Brain microvascular endothelial cell (primary cell): ENCODE measurements at regions not wholly inside any gene's neighbourhood (a gene's known extent, or its start where the extent isn't known, plus 50 kb on each side); places are given as distances from the start of the nearest gene placed in this dataset.

Source experiments
- DNase-seq: peaks from one replicate; pipeline ENCODE4 v3.0.0-alpha.2; 2020
- H3K27ac ChIP-seq: fragments of 250-450 bp; sonication (Bioruptor Pico); 2 replicates; pipeline ENCODE4 v1.5.1; 2020; ENCODE audit warnings: mild to moderate bottlenecking, moderate library complexity
- H3K27me3 ChIP-seq: fragments of 250-450 bp; sonication (Bioruptor Pico); replicated peaks from 2 replicates; pipeline ENCODE4 v1.5.1; 2020; ENCODE audit warnings: mild to moderate bottlenecking
- H3K36me3 ChIP-seq: fragments of 250-450 bp; sonication (Bioruptor Pico); replicated peaks from 2 replicates; pipeline ENCODE4 v1.5.1; 2020; ENCODE audit warnings: mild to moderate bottlenecking
- H3K4me3 ChIP-seq: 2 replicates; pipeline ENCODE4 v1.5.1; 2011; ENCODE audit warnings: low read depth, mild to moderate bottlenecking, control low read depth, low read length, moderate library complexity
- in situ Hi-C: cut with HindIII; loops from 2 replicates; pipeline ENCODE4 v1.10.0; 2017; ENCODE audit warnings: low sequenced_read_pairs, low pct_ligation_motif_present
- TF ChIP-seq, protein P1 (sequence below): IDR thresholded peaks from 2 replicates; pipeline ENCODE4 v1.5.1; 2011; ENCODE audit warnings: low read depth, mild to moderate bottlenecking, moderate library complexity, low read length, control low read depth, inconsistent platforms; ENCODE audit errors: missing control alignments

DNA sequence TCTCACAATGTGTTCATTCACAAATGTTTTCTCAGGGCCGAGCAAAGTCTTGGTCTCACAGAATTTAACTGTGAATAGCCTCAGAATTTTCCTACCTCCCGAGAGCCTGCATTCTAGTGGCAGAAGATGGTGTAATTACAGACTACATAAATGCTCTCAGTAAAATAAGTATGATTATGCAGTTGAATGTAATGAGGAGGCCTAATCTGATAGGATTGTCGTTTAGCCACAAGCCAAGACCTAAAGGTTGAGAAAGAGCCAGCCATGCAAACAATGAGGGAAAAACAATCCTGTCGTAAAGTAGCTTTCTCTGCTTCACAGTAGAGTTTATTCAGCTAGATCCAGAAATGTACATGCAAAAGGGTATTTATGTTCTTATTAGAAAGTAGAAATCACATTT, 607.8 kb upstream of the B3GALT2 start:
- TF ChIP-seq, protein P1, sequence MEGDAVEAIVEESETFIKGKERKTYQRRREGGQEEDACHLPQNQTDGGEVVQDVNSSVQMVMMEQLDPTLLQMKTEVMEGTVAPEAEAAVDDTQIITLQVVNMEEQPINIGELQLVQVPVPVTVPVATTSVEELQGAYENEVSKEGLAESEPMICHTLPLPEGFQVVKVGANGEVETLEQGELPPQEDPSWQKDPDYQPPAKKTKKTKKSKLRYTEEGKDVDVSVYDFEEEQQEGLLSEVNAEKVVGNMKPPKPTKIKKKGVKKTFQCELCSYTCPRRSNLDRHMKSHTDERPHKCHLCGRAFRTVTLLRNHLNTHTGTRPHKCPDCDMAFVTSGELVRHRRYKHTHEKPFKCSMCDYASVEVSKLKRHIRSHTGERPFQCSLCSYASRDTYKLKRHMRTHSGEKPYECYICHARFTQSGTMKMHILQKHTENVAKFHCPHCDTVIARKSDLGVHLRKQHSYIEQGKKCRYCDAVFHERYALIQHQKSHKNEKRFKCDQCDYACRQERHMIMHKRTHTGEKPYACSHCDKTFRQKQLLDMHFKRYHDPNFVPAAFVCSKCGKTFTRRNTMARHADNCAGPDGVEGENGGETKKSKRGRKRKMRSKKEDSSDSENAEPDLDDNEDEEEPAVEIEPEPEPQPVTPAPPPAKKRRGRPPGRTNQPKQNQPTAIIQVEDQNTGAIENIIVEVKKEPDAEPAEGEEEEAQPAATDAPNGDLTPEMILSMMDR = no peak
- no peak overlapping the region for H3K27ac ChIP-seq
- no peak for DNase-seq

DNA sequence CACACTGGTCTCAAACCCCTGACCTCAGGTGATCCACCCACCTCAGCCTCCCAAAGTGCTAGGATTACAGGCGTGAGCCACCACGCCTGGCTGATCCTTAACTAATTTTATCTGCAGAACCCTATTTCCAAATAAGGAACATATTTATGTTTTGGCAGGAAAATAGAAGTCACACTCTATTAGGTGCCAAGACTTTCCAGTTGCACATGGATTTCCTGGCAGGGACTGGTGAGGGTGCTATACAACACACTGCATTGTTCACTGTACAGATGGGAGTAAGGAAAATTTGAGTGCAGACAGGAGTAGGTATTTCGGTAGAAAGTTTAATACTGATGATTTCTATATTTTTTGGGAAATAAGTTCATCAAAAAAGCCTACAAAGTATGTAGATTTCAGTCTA, 605.3 kb upstream of the B3GALT2 start:
- H3K27ac ChIP-seq = no peak overlapping the region
- H3K27me3 ChIP-seq = no peaks in the 10 kb centered on the region
- H3K4me3 ChIP-seq = no peak overlapping the region
- no peaks in the 10 kb centered on the region for H3K36me3 ChIP-seq
- DNase-seq = no peak
- TF ChIP-seq, protein P1 = no peak
- in situ Hi-C loops = no loop called here

More for the DNA sequence above, 607.8 kb upstream of the B3GALT2 start:
- in situ Hi-C loops = no loop called here
- H3K4me3 ChIP-seq = no peak overlapping the region
- no peaks in the 10 kb centered on the region for H3K27me3 ChIP-seq
- H3K36me3 ChIP-seq = no peaks in the 10 kb centered on the region

DNA sequence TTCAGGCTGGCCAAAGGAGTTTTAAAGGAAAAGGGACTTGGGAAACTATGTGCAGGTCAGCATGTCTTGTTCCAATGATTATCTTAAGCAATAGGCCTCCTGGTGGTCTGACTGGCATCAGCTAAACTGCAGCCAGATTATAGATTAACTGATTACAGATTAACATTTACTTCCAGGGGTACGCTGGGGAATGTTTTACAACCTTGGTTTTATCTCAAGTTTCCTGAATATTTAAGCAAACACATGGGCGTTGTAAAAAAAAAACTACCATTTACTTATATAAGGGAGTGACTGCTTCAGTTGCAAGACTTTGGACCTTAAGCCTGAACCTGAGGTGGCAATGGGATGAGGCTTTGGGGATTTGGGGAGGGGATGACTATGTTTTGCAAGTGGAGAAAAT, 600.6 kb upstream of the B3GALT2 start:
- TF ChIP-seq, protein P1 = peak; percentile 4
- no peak overlapping the region for H3K4me3 ChIP-seq
- in situ Hi-C loops = no loop called here

DNA sequence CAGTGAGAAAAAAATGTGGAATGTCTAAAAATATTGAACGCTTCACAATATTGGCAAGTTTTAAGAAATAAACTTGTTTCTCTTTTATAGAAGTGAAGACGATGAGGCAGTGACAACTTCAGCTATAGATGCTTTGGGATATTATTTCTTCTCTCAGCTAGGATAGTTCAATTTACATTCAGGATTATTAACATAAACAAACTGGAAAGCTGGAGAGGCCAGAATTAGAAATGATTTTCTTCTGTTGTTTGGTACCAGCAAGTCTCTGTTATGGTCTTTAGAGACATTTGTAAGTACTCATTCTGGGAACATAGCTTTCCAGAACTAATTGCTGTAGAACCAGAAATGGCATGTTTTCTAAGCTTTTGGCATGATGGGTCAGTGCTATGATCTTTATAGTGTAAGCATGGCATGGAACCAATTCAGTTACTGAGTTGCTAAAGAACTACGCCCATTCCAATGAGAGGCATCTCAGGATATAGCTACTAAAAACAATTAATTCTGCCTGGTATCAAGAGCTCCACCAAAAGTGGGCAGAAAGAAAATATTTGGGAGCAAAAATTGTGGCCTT, 599.5 kb upstream of the B3GALT2 start:
- TF ChIP-seq, protein P1 = no peak
- H3K27me3 ChIP-seq = no peaks in the 10 kb centered on the region
- H3K36me3 ChIP-seq = no peaks in the 10 kb centered on the region
- no peak overlapping the region for H3K27ac ChIP-seq
- no peak overlapping the region for H3K4me3 ChIP-seq
- in situ Hi-C loops = no loop called here
- no peak for DNase-seq

More for the DNA sequence above, 600.6 kb upstream of the B3GALT2 start:
- H3K36me3 ChIP-seq = no peaks in the 10 kb centered on the region
- no peak overlapping the region for H3K27ac ChIP-seq
- DNase-seq = no peak
- no peaks in the 10 kb centered on the region for H3K27me3 ChIP-seq

DNA sequence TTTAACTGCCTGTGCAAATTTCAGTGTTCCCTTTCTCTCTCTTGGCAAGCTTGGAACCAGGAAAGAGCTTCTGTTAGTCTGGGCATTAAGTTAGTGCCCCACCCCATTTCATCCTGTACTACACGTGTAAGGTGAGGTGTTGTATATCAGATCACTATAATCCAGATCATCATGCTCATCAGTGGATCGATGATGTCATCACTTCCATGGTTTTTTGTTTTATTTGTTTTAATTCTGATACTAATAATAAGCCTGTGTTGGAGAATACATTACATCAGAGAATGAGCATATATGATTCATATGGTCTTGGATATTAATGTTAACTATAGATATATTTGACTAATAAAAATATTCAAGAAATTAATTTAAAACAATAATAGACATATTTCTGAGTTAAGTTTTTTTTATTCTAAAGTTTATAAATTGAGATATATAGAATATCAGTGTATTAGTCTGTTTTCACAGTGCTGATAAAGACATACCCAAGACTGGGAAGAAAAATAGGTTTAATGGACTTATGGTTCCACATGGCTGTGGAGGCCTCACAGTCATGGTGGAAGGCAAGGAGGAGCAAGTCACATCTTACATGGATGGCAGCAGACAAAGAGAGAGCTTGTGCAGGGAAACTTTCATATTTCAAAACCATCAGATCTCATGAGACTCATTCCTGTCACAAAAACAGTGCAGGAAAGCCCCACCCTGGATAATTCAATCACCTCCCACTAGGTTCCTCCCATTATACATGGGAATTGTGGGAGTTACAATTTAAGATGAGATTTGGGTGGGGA, 588.3 kb upstream of the B3GALT2 start:
- Histone ChIP-seq H3K4me3 (no peak overlapping the region), H3K27ac (no peak overlapping the region), H3K27me3 (no peaks in the 10 kb centered on the region), H3K36me3 (no peaks in the 10 kb centered on the region)
- DNase-seq = no peak
- TF ChIP-seq, protein P1 = no peak
- in situ Hi-C loops = no loop called here
